Caco-2 (cell line): ENCODE measurements at regions not wholly inside any gene's neighbourhood (a gene's known extent, or its start where the extent isn't known, plus 50 kb on each side); places are given as distances from the start of the nearest gene placed in this dataset.

ENCODE experiments used
- BruUV-seq: library from RNA; stranded (reverse); fragments of 400-500 nt; replicated peaks from 2 replicates; lab custom pipeline; 2021; lab: Mats Ljungman, UMichigan
- CTCF ChIA-PET: fragments of 300-600 bp; sonication (Branson Sonifier 250); formaldehyde crosslinking; loops from one replicate; lab custom pipeline; 2022; ENCODE audit warnings: antibody characterized with exemption; lab: Charles Lee
- POLR2A ChIA-PET: fragments of 300-600 bp; sonication (Branson Sonifier 250); formaldehyde crosslinking; loops from one replicate; lab custom pipeline; 2022; ENCODE audit warnings: antibody characterized with exemption; lab: Charles Lee
- DNase-seq, 2 experiments: peaks; one replicate each; pipeline versions ENCODE4 v3.0.0 to v3.0.0-alpha.2; 2020 to 2022
- H3K27me3 ChIP-seq: replicated peaks from 2 replicates; pipeline ENCODE4 v1.6.0; 2011; ENCODE audit warnings: low read length; ENCODE audit not compliant: control insufficient read depth, insufficient read depth
- H3K36me3 ChIP-seq: 2 replicates; pipeline ENCODE4 v1.5.1; 2011; ENCODE audit warnings: low read length; ENCODE audit not compliant: control insufficient read depth, insufficient read depth
- H3K4me1 ChIP-seq: fragments of 250-450 bp; sonication (Bioruptor Pico); 2 replicates; pipeline ENCODE4 v1.5.1; 2020; ENCODE audit warnings: mild to moderate bottlenecking
- H3K4me3 ChIP-seq: 2 replicates; pipeline ENCODE4 v1.5.1; 2011; ENCODE audit warnings: low read depth, mild to moderate bottlenecking, control low read depth, low read length
- H3K9me3 ChIP-seq: fragments of 250-450 bp; sonication (Bioruptor Pico); 2 replicates; pipeline ENCODE4 v1.5.1; 2020; ENCODE audit warnings: mild to moderate bottlenecking, moderate library complexity
- H3K27ac Mint-ChIP-seq: one replicate; pipeline ENCODE4 v1.8.0; 2022; ENCODE audit warnings: mixed read lengths; ENCODE audit not compliant: unreplicated experiment
- H3K27me3 Mint-ChIP-seq: one replicate; pipeline ENCODE4 v1.8.0; 2022; ENCODE audit warnings: mixed read lengths; ENCODE audit not compliant: insufficient read depth, unreplicated experiment
- H3K36me3 Mint-ChIP-seq: one replicate; pipeline ENCODE4 v1.8.0; 2022; ENCODE audit warnings: mild to moderate bottlenecking, mixed read lengths; ENCODE audit not compliant: insufficient read depth, unreplicated experiment
- H3K4me1 Mint-ChIP-seq: one replicate; pipeline ENCODE4 v1.8.0; 2022; ENCODE audit warnings: low read depth, mixed read lengths; ENCODE audit not compliant: unreplicated experiment
- H3K4me3 Mint-ChIP-seq: one replicate; pipeline ENCODE4 v1.8.0; 2022; ENCODE audit warnings: mild to moderate bottlenecking, moderate library complexity, mixed read lengths; ENCODE audit not compliant: unreplicated experiment
- H3K9me3 Mint-ChIP-seq: one replicate; pipeline ENCODE4 v1.8.0; 2022; ENCODE audit warnings: mixed read lengths; ENCODE audit not compliant: unreplicated experiment
- intact Hi-C: fragments of 100-400 bp; cut with micrococcal nuclease; formaldehyde crosslinking; loops from one replicate; pipeline ENCODE4 v1.10.0; 2022; ENCODE audit not compliant: unreplicated experiment
- TF ChIP-seq, protein P1 (sequence below), 2 experiments: fragments of 200-600 bp in 1 of 2; IDR thresholded peaks; 1 replicate in 1 of 2; 2 replicates in 1 of 2; pipeline versions ENCODE4 v1.5.1 to v1.8.0; 2011 to 2022; ENCODE audit warnings: antibody characterized with exemption in 1 of 2, control low read depth in 1 of 2, inconsistent platforms in 1 of 2, low read depth in 1 of 2, low read length in 1 of 2, mild to moderate bottlenecking in 1 of 2, moderate library complexity in 1 of 2; ENCODE audit not compliant: insufficient read depth in 1 of 2, severe bottlenecking in 1 of 2, unreplicated experiment in 1 of 2

DNA sequence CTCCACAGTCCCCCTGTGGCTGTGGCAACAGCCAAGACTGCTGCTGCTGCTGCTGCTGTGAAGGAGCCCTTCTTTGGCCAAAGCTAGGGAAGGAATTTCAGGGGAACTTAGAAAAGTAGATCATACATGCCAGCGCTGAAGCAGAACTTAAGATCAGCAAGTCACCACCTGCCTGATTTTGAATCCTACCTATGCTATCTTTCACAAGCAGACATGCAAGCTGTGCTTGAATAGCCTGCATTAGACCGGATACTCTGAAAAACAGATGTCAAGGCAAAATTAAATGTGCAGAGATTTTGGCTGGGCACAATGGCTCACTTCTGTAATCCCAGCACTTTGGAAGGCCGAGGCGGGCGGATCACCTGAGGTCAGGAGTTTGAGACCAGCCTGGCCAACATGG is 99.3 kb upstream of the ZNF366 start:
- Histone ChIP-seq H3K36me3 (no peaks in the 10 kb centered on the region), H3K4me3 (no peak overlapping the region), H3K9me3 (no peaks in the 10 kb centered on the region), H3K27me3 (no peaks in the 10 kb centered on the region), H3K4me1 (no peaks in the 10 kb centered on the region)
- Mint-ChIP-seq H3K27ac (no peak overlapping the region), H3K4me3 (no peak overlapping the region), H3K27me3 (peaks cover 2% of the 10 kb centered on the region), H3K9me3 (no peaks in the 10 kb centered on the region), H3K36me3 (peaks cover 5% of the 10 kb centered on the region), H3K4me1 (peaks cover 5% of the 10 kb centered on the region)
- TF ChIP-seq, protein P1, sequence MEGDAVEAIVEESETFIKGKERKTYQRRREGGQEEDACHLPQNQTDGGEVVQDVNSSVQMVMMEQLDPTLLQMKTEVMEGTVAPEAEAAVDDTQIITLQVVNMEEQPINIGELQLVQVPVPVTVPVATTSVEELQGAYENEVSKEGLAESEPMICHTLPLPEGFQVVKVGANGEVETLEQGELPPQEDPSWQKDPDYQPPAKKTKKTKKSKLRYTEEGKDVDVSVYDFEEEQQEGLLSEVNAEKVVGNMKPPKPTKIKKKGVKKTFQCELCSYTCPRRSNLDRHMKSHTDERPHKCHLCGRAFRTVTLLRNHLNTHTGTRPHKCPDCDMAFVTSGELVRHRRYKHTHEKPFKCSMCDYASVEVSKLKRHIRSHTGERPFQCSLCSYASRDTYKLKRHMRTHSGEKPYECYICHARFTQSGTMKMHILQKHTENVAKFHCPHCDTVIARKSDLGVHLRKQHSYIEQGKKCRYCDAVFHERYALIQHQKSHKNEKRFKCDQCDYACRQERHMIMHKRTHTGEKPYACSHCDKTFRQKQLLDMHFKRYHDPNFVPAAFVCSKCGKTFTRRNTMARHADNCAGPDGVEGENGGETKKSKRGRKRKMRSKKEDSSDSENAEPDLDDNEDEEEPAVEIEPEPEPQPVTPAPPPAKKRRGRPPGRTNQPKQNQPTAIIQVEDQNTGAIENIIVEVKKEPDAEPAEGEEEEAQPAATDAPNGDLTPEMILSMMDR (IDR thresholded peaks at IDR 0.05; ENCODE audit: insufficient read depth in 1 of 2, low read depth in 1 of 2, low read length in 1 of 2, severe bottlenecking in 1 of 2, unreplicated experiment in 1 of 2) = no peak
- intact Hi-C loops = no loop called here
- BruUV-seq = no TSS peak
- ChIA-PET POLR2A (no interaction called here), CTCF (interaction anchor here (1.0 kb wide), 1 partner anchor 212 kb away, joined by 3 read pairs; no protein-coding TSS in a partner anchor)
- no peak for DNase-seq

DNA sequence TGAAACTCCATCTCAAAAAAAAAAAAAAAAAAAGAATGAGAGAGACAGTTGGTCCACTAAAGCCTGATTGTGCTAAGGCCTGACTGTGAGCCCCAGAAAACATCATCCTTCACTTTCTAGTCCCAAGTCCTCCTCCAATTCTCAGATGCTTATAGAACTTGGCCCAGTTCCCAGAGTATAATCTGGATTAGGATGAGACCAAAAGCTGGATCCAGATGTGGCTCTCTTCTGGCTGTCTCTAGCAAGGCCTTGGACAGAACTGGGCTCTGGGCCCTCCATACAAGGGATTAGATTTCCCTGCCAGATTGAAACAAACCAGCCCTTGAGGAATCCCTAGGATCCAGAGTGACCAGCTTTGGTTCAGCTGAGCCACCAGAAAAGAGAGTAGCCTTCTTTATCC is 98.4 kb upstream of the ZNF366 start:
- intact Hi-C loops = no loop called here
- H3K4me3 ChIP-seq = no peak overlapping the region
- H3K27me3 ChIP-seq = no peaks in the 10 kb centered on the region
- TF ChIP-seq, protein P1 (IDR thresholded peaks at IDR 0.05; ENCODE audit: insufficient read depth in 1 of 2, low read depth in 1 of 2, low read length in 1 of 2, severe bottlenecking in 1 of 2, unreplicated experiment in 1 of 2) = no peak
- POLR2A ChIA-PET = no interaction called here
- no peaks in the 10 kb centered on the region for H3K9me3 ChIP-seq
- no peaks in the 10 kb centered on the region for H3K36me3 ChIP-seq
- Mint-ChIP-seq H3K27ac (no peak overlapping the region), H3K4me3 (no peak overlapping the region), H3K9me3 (no peaks in the 10 kb centered on the region), H3K36me3 (no peaks in the 10 kb centered on the region), H3K4me1 (no peaks in the 10 kb centered on the region), H3K27me3 (peaks cover 2% of the 10 kb centered on the region)
- CTCF ChIA-PET = no interaction called here
- H3K4me1 ChIP-seq = no peaks in the 10 kb centered on the region
- BruUV-seq = no TSS peak
- no peak for DNase-seq

DNA sequence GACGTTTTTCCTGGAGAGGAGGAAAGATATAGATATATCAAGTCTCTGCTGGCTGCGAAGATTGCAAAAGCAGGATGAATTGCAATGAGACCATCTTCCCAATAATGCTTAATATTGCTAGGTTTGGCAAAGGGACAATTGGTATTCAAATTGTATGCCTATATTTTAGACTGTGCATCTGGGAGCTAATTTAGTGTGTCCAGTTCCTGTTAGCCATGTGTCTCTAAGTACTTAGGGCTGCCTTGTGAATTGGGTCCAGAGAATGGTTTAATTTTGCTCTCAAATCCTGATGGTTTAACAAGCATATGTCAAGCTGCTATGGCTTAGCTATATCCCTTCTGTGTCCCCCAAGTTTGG is 97.6 kb upstream of the ZNF366 start:
- H3K36me3 ChIP-seq = no peaks in the 10 kb centered on the region
- no peak overlapping the region for H3K27ac Mint-ChIP-seq
- DNase-seq = no peak
- intact Hi-C loops = no loop called here
- no peak overlapping the region for H3K4me3 ChIP-seq
- no peaks in the 10 kb centered on the region for H3K9me3 Mint-ChIP-seq
- no peaks in the 10 kb centered on the region for H3K9me3 ChIP-seq
- H3K4me1 Mint-ChIP-seq = no peaks in the 10 kb centered on the region
- H3K4me1 ChIP-seq = 0 out of 2 replicates have a peak, but pooled peaks cover 6% of the 10 kb centered on the region
- ChIA-PET CTCF (interaction anchor here (0.7 kb wide), 1 partner anchor 214 kb away, joined by 3 read pairs; no protein-coding TSS in a partner anchor), POLR2A (no interaction called here)
- H3K27me3 ChIP-seq = no peaks in the 10 kb centered on the region
- no peaks in the 10 kb centered on the region for H3K36me3 Mint-ChIP-seq
- no peak overlapping the region for H3K4me3 Mint-ChIP-seq
- H3K27me3 Mint-ChIP-seq = peaks cover 2% of the 10 kb centered on the region
- BruUV-seq = no TSS peak
- TF ChIP-seq, protein P1 (IDR thresholded peaks at IDR 0.05; ENCODE audit: insufficient read depth in 1 of 2, low read depth in 1 of 2, low read length in 1 of 2, severe bottlenecking in 1 of 2, unreplicated experiment in 1 of 2) = no peak
